Loucy (cell line): ENCODE measurements at regions not wholly inside any gene's neighbourhood (a gene's known extent, or its start where the extent isn't known, plus 50 kb on each side); places are given as distances from the start of the nearest gene placed in this dataset.

Source experiments
- CTCF ChIP-seq: fragments of 200-600 bp; sonication (generic); conservative IDR thresholded peaks from 2 replicates; pipeline ENCODE4 v1.5.1; 2014; ENCODE audit warnings: mild to moderate bottlenecking, antibody characterized with exemption, low read length
- EZH2phosphoT487 ChIP-seq: fragments of 200-600 bp; IDR thresholded peaks from 2 replicates; pipeline ENCODE4 v1.6.1; 2018; ENCODE audit warnings: antibody characterized with exemption, mild to moderate bottlenecking, moderate library complexity, borderline replicate concordance

DNA sequence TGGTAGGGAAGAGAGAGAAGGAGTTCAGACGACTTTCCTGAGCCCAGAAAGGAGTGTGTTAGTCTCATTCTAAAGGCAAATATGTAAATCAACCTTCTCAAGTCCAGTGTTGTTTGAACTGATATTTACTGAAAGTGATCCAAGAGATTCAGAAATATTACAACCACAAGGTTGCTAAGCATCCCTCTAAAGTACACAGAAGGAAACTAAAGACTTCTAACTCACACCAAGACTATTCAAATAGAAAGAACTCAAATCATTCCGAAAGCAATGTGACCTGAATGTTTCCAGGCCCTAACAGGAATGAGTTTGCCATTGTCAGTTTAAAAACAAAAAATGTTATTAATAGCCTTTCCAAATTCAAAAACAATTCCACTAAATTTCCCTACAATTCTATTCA is 56.9 kb upstream of the VGLL3 start:
- TF ChIP-seq CTCF, result no peak
- no peak for TF ChIP-seq EZH2phosphoT487
